K562 (cell line): ENCODE measurements at regions not wholly inside any gene's neighbourhood (a gene's known extent, or its start where the extent isn't known, plus 50 kb on each side); places are given as distances from the start of the nearest gene placed in this dataset.

Experiments used
- ATAC-seq: fragments of 200-7000 bp; cut with Tn5 transposase; 3 replicates; pipeline ENCODE4 v1.9.1; 2020; ENCODE audit warnings: moderate library complexity
- BruUV-seq: library from RNA; stranded (reverse); fragments of 400-500 nt; replicated peaks from 2 replicates; lab custom pipeline; 2021; lab: Mats Ljungman, UMichigan
- CTCF ChIA-PET: fragments of 300-600 bp; formaldehyde crosslinking; extraction: SDS; loops from one replicate; lab custom pipeline; 2021; ENCODE audit warnings: low intra/inter-chr PET ratio; lab: Yijun Ruan, JAX
- POLR2A ChIA-PET: fragments of 300-600, 350-650 bp; sonication (Branson Sonifier 250); formaldehyde crosslinking; extraction: SDS; loops from one replicate; lab custom pipeline; 2021; ENCODE audit warnings: antibody characterized with exemption, inconsistent platforms; lab: Yijun Ruan, JAX
- DNase-seq, 4 experiments: peaks; one replicate each; pipeline versions ENCODE4 v3.0.0 to v3.0.0-alpha.2; 2011 to 2018; ENCODE audit warnings: low spot score in 3 of 4, mixed read lengths in 3 of 4; ENCODE audit errors: extremely low read depth in 1 of 4
- FAIRE-seq: peaks from 2 replicates; lab custom pipeline; 2011; peaks lifted over from hg19 to GRCh38; lab: Jason Lieb, UNC
- H2AFZ ChIP-seq: 2 replicates; pipeline ENCODE4 v1.6.0; 2011; ENCODE audit warnings: low read depth, low read length, control low read depth, inconsistent platforms
- H3K27ac ChIP-seq: fragments of 200-600 bp; 3 replicates; pipeline ENCODE4 v1.8.0; 2011; ENCODE audit warnings: low read depth, mild to moderate bottlenecking, control low read depth, inconsistent platforms, low read length, moderate library complexity, mixed read lengths; ENCODE audit errors: extremely low read depth
- H3K27me3 ChIP-seq, 2 experiments: fragments of 300-600 bp in 1 of 2; 2 replicates in 1 of 2; 3 replicates in 1 of 2; pipeline versions ENCODE4 v1.6.0 to v1.8.0; 2011; ENCODE audit warnings: inconsistent platforms in 2 of 2, low read length in 2 of 2, mild to moderate bottlenecking in 1 of 2, mixed read lengths in 1 of 2, moderate library complexity in 1 of 2; ENCODE audit not compliant: control insufficient read depth in 2 of 2, insufficient read depth in 2 of 2
- H3K36me3 ChIP-seq: fragments of 300-600 bp; 3 replicates; pipeline ENCODE4 v1.8.0; 2011; ENCODE audit warnings: mild to moderate bottlenecking, low read length, inconsistent platforms; ENCODE audit not compliant: control insufficient read depth, insufficient read depth
- H3K4me1 ChIP-seq, 2 experiments: fragments of 200-600 bp in 1 of 2; replicated peaks in 1 of 2; 2 replicates in 1 of 2; 3 replicates in 1 of 2; pipeline versions ENCODE4 v1.5.1 to v1.8.0; 2011; ENCODE audit warnings: inconsistent platforms in 2 of 2, low read length in 2 of 2, mild to moderate bottlenecking in 1 of 2, mixed read lengths in 1 of 2, moderate library complexity in 1 of 2; ENCODE audit not compliant: control insufficient read depth in 2 of 2, insufficient read depth in 2 of 2
- H3K4me2 ChIP-seq: 2 replicates; pipeline ENCODE4 v1.6.1; 2011; ENCODE audit warnings: low read length, control low read depth, inconsistent platforms, mixed read lengths; ENCODE audit not compliant: insufficient read depth
- H3K4me3 ChIP-seq: fragments of 200-600 bp; sonication (generic), shearing (Covaris generic); 2 replicates; pipeline ENCODE4 v1.5.1; 2016; ENCODE audit warnings: control low read depth, inconsistent platforms
- H3K79me2 ChIP-seq: fragments of 200-600 bp; 3 replicates; pipeline ENCODE4 v1.8.0; 2011; ENCODE audit warnings: low read length, inconsistent platforms; ENCODE audit not compliant: control insufficient read depth, insufficient read depth
- H3K9ac ChIP-seq, 2 experiments: 2 replicates each; pipeline versions ENCODE4 v1.6.0 to v1.6.1; 2011; ENCODE audit warnings: low read depth in 2 of 2, low read length in 2 of 2, control low read depth in 1 of 2, inconsistent platforms in 1 of 2, mild to moderate bottlenecking in 1 of 2, mixed read lengths in 1 of 2; ENCODE audit not compliant: insufficient read depth in 1 of 2
- H3K9me1 ChIP-seq: one replicate; pipeline ENCODE4 v1.6.0; 2011; ENCODE audit warnings: inconsistent platforms, mild to moderate bottlenecking, low read length, moderate library complexity; ENCODE audit not compliant: control insufficient read depth, insufficient read depth
- H3K9me3 ChIP-seq: replicated peaks from 2 replicates; pipeline ENCODE4 v1.5.1; 2011; ENCODE audit warnings: low read depth, low read length, inconsistent platforms; ENCODE audit not compliant: control insufficient read depth, insufficient read depth
- H4K20me1 ChIP-seq: replicated peaks from 2 replicates; pipeline ENCODE4 v1.6.1; 2011; ENCODE audit warnings: low read length, inconsistent platforms, mixed read lengths; ENCODE audit not compliant: control insufficient read depth, insufficient read depth
- ELK3 ChIP-seq: fragments of 450-650 bp; formaldehyde crosslinking; IDR thresholded peaks from 2 replicates; pipeline ENCODE4 v1.4.0; 2020; ENCODE audit warnings: mild to moderate bottlenecking
- EWSR1 ChIP-seq: fragments of 450-650 bp; IDR thresholded peaks from 2 replicates; pipeline ENCODE4 v1.6.1; 2018; ENCODE audit warnings: borderline replicate concordance, mild to moderate bottlenecking, low read depth, moderate library complexity; ENCODE audit not compliant: partially characterized antibody
- GABPB1 ChIP-seq: sonication (generic); formaldehyde crosslinking; IDR thresholded peaks from 2 replicates; pipeline ENCODE4 v1.8.0; 2022; ENCODE audit warnings: mild to moderate bottlenecking, missing genetic modification reagents
- GMEB1 ChIP-seq: fragments of 250-450 bp; sonication (Bioruptor Pico); IDR thresholded peaks from 2 replicates; pipeline ENCODE4 v1.4.0; 2020; ENCODE audit warnings: mild to moderate bottlenecking
- ID3 ChIP-seq, 2 experiments: fragments of 250-450 bp in 1 of 2; fragments of 450-650 bp in 1 of 2; sonication (Bioruptor Pico) in 1 of 2; IDR thresholded peaks; 2 replicates each; pipeline versions ENCODE4 v1.6.1 to v1.8.0; 2016 to 2021; ENCODE audit warnings: mild to moderate bottlenecking in 2 of 2, moderate library complexity in 2 of 2, missing compliant biosample characterization in 1 of 2, missing genetic modification characterization in 1 of 2
- KLF13 ChIP-seq: fragments of 450-650 bp; IDR thresholded peaks from 2 replicates; pipeline ENCODE4 v1.6.1; 2016; ENCODE audit warnings: missing genetic modification characterization, low read depth, mild to moderate bottlenecking, missing compliant biosample characterization, moderate library complexity, borderline replicate concordance
- TCF7 ChIP-seq: sonication (generic); IDR thresholded peaks from 2 replicates; pipeline ENCODE4 v1.6.1; 2016; ENCODE audit warnings: antibody characterized with exemption, borderline replicate concordance
- ZNF143 ChIP-seq: sonication (generic); formaldehyde crosslinking; IDR thresholded peaks from 2 replicates; pipeline ENCODE4 v1.9.0; 2022; ENCODE audit warnings: mild to moderate bottlenecking, missing genetic modification reagents
- ZNF449 ChIP-seq: fragments of 250-450 bp; sonication (Bioruptor Pico); IDR thresholded peaks from 2 replicates; pipeline ENCODE4 v1.8.0; 2022; ENCODE audit warnings: moderate library complexity, mild to moderate bottlenecking, inconsistent platforms
- WGBS: fragments of 100-300 bp; shearing (Covaris generic); methylation state at CpG from one replicate; pipeline ENCODE4 v1.1.6; 2016; ENCODE audit warnings: low coverage, mixed read lengths; ENCODE audit not compliant: insufficient coverage; ENCODE audit errors: missing lambda C conversion rate; 5-methylcytosine and 5-hydroxymethylcytosine counted together
- in situ Hi-C: fragments of 300-500 bp; cut with MboI; formaldehyde crosslinking; loops from 4 replicates; pipeline ENCODE4 v1.15.0; 2018; ENCODE audit warnings: inconsistent platforms, mixed read lengths
- intact Hi-C: fragments of 100-400 bp; cut with micrococcal nuclease; formaldehyde crosslinking; loops from 2 replicates; pipeline ENCODE4 v1.14.2; 2022

- CTCF ChIA-PET, result no interaction called here
- Histone ChIP-seq H2AFZ (no peak overlapping the region), H3K9me1 (no peaks in the 10 kb centered on the region), H3K4me2 (no peak overlapping the region), H3K79me2 (no peaks in the 10 kb centered on the region), H4K20me1 (no peaks in the 10 kb centered on the region), H3K27ac (no peak overlapping the region), H3K9me3 (no peaks in the 10 kb centered on the region; the same call in none of the 2 replicates), H3K27me3 (no peaks in the 10 kb centered on the region), H3K36me3 (no peaks in the 10 kb centered on the region), H3K4me3 (no peak overlapping the region), H3K9ac (no peak overlapping the region), H3K4me1 (no peaks in the 10 kb centered on the region)
- in situ Hi-C loops (no loop called here), intact Hi-C loops (no loop called here)
- DNase-seq (no peak), ATAC-seq (no peak), FAIRE-seq (no peak)
- WGBS, result 68% methylated on average over 2 of the region's 2 CpGs
- no peak for TF ChIP-seq ID3 (CRISPR knock-in tag; IDR thresholded peaks at IDR 0.05)
- no peak for TF ChIP-seq ID3 (tag; IDR thresholded peaks at IDR 0.05)
- TF ChIP-seq ZNF449 (CRISPR knock-in tag), result no peak
- no peak for TF ChIP-seq KLF13
- no TSS peak for BruUV-seq
- POLR2A ChIA-PET, result no interaction called here
Observed at GRCh38 chr5:28914297-28914696, 1875.9 kb upstream of the CDH9 start.

- no peak for FAIRE-seq
- Histone ChIP-seq H2AFZ (no peak overlapping the region), H4K20me1 (no peaks in the 10 kb centered on the region), H3K4me1 (no peaks in the 10 kb centered on the region), H3K79me2 (no peaks in the 10 kb centered on the region), H3K27me3 (no peaks in the 10 kb centered on the region), H3K27ac (no peak overlapping the region), H3K4me3 (no peak overlapping the region), H3K9ac (no peak overlapping the region), H3K4me2 (no peak overlapping the region), H3K36me3 (no peaks in the 10 kb centered on the region), H3K9me3 (no peaks in the 10 kb centered on the region; the same call in 1 of the 2 replicates), H3K9me1 (no peaks in the 10 kb centered on the region)
- ATAC-seq, result no peak
- intact Hi-C loops, result no loop called here
- BruUV-seq, result no TSS peak
- ChIA-PET CTCF (no interaction called here), POLR2A (no interaction called here)
- in situ Hi-C loops, result no loop called here
- no peak for DNase-seq
- no peak for TF ChIP-seq EWSR1
- no peak for TF ChIP-seq GABPB1 (CRISPR knock-in tag)
- no peak for TF ChIP-seq TCF7
- no peak for TF ChIP-seq ZNF143 (CRISPR knock-in tag)
- no peak for TF ChIP-seq ELK3 (CRISPR knock-in tag)
- no peak for TF ChIP-seq GMEB1 (CRISPR knock-in tag)
Observed at GRCh38 chr5:28903643-28904042, 1865.3 kb upstream of the CDH9 start.
